ENCODE measurements at regions not wholly inside any gene's neighbourhood (a gene's known extent, or its start where the extent isn't known, plus 50 kb on each side); places are given as distances from the start of the nearest gene placed in this dataset.

- H3K27ac ChIP-seq (ENCODE audit: low read length in 2 of 2) = no peak overlapping the region
- no peak for ATAC-seq (ENCODE audit: low read depth)
- 93% methylated on average over 7 of the region's 8 CpGs for WGBS (ENCODE audit: insufficient coverage)
Measured at GRCh38 chr22:45061332-45061731, 51.5 kb upstream of the PHF21B start.

More at GRCh38 chr22:45061332-45061731, 51.5 kb upstream of the PHF21B start:
- Histone ChIP-seq H2AFZ (ENCODE audit: insufficient read depth, low read depth, low read length, poor library complexity, severe bottlenecking) (no peak overlapping the region), H3K4me1 (ENCODE audit: control insufficient read depth in 2 of 2, insufficient read depth in 2 of 2, low read length in 2 of 2) (no peaks in the 10 kb centered on the region), H3K9ac (ENCODE audit: low read length) (no peak overlapping the region), H3K9me3 (ENCODE audit: control extremely low read depth in 1 of 3, control insufficient read depth in 2 of 3, insufficient read depth in 1 of 3, low read length in 2 of 3) (no peaks in the 10 kb centered on the region), H3K27me3 (replicated peaks in 1 of 4; ENCODE audit: control extremely low read depth in 1 of 4, control insufficient read depth in 3 of 4, insufficient read depth in 4 of 4, low read length in 3 of 4) (no peaks in the 10 kb centered on the region), H3K36me3 (replicated peaks in 1 of 2; ENCODE audit: control extremely low read depth in 1 of 2, control insufficient read depth in 1 of 2, extremely low read depth in 1 of 2, insufficient read depth in 2 of 2, low read length in 1 of 2) (no peaks in the 10 kb centered on the region), H3K4me2 (replicated peaks; ENCODE audit: low read depth, low read length, poor library complexity, severe bottlenecking) (no peak overlapping the region), H4K20me1 (ENCODE audit: control insufficient read depth, insufficient read depth, low read length, poor library complexity, severe bottlenecking) (no peaks in the 10 kb centered on the region), H3K79me2 (ENCODE audit: control insufficient read depth, insufficient read depth, low read length) (no peaks in the 10 kb centered on the region), H3K4me3 (ENCODE audit: control extremely low read depth in 1 of 5, extremely low read depth in 1 of 5, insufficient read depth in 1 of 5, low read depth in 2 of 5, low read length in 4 of 5) (no peak overlapping the region)
- Mint-ChIP-seq H3K9me3 (ENCODE audit: insufficient read depth) (no peaks in the 10 kb centered on the region), H3K4me3 (no peak overlapping the region), H3K27me3 (peaks cover 22% of the 10 kb centered on the region), H3K4me1 (no peaks in the 10 kb centered on the region), H3K27ac (no peak overlapping the region)
- intact Hi-C loops (cut with micrococcal nuclease) = no loop called here
- no peak for DNase-seq
- TF ChIP-seq CTCF (IDR thresholded peaks at IDR 0.05) (no peak), EZH2 (IDR thresholded peaks at IDR 0.05; ENCODE audit: borderline replicate concordance, insufficient read depth, low read depth, low read length, poor library complexity, severe bottlenecking) (no peak)
- POLR2A ChIA-PET = no interaction called here
- CTCF ChIA-PET = no interaction called here
